ENCODE measurements at regions not wholly inside any gene's neighbourhood (a gene's known extent, or its start where the extent isn't known, plus 50 kb on each side); places are given as distances from the start of the nearest gene placed in this dataset.

DNA sequence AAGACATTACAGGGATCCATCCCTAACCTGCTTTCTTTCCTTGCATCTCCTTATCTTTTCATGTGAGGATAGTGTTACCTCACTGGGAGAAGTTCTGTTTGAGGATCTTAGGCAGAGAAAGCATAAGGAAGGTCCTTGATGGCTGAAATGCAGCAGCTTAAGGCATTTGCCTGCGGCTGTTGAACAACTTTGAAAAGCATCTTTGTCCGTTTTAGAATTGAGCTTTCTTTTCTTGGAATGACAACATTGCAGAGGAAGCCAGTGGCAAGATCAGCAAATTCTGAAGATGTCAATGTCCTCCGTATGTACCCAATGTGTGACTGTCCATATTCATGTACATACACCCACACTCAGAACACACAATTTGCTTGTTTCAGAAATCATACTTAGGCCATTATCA, 436.2 kb downstream of the GABRG2 start:
- intact Hi-C loops (cut with DNase I) = no loop called here
- Histone ChIP-seq H3K36me3 (no peaks in the 10 kb centered on the region), H3K9me3 (peaks cover 3 to 8% of the 10 kb centered on the region in 2 donors), H3K4me3 (no peak overlapping the region), H3K27me3 (no peaks in the 10 kb centered on the region), H3K27ac (no peak overlapping the region), H3K4me1 (no peaks in the 10 kb centered on the region)
- TF ChIP-seq, protein P1, sequence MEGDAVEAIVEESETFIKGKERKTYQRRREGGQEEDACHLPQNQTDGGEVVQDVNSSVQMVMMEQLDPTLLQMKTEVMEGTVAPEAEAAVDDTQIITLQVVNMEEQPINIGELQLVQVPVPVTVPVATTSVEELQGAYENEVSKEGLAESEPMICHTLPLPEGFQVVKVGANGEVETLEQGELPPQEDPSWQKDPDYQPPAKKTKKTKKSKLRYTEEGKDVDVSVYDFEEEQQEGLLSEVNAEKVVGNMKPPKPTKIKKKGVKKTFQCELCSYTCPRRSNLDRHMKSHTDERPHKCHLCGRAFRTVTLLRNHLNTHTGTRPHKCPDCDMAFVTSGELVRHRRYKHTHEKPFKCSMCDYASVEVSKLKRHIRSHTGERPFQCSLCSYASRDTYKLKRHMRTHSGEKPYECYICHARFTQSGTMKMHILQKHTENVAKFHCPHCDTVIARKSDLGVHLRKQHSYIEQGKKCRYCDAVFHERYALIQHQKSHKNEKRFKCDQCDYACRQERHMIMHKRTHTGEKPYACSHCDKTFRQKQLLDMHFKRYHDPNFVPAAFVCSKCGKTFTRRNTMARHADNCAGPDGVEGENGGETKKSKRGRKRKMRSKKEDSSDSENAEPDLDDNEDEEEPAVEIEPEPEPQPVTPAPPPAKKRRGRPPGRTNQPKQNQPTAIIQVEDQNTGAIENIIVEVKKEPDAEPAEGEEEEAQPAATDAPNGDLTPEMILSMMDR (IDR thresholded peaks at IDR 0.05) = no peak
- ATAC-seq (no peak), DNase-seq (no peak)

DNA sequence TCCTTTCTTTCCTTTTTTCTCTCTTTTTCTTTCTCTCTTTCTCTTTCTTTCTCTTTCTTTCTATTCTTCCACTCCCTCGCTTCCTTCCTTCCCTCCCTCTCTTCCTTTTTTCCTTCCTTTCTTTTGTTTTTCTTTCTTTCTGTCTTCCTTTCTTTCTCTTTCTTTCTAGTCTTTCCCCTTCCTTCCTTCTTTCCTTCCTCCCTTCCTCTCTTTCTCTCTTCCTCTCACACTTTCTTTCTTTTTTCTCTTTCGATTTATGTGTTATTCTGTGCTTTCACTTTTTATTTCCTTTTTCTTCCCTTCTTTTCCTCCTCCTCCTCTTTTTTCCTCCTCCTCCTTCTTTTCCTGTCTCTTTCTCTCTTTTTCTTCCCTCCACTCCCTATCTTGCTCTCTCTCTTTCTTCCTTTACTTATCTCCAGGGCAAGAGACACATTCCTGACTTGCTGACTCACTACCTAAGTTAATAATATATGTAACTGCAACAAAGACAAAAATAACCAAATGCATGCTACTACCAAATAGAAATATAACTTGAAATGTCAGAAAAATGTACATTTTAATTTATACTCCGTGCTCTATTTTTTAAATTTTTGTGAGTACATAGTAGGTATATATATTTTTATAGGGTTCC, 445.5 kb downstream of the GABRG2 start:
- TF ChIP-seq, protein P1 (IDR thresholded peaks at IDR 0.05) = no peak
- no peaks in the 10 kb centered on the region for H3K4me1 ChIP-seq
- H3K36me3 ChIP-seq = no peaks in the 10 kb centered on the region
- no peak overlapping the region for H3K4me3 ChIP-seq
- intact Hi-C loops (cut with DNase I) = no loop called here
- ATAC-seq (no peak), DNase-seq (no peak)
- peaks cover 0 to 17% of the 10 kb centered on the region in 2 donors for H3K9me3 ChIP-seq
- no peak overlapping the region for H3K27ac ChIP-seq
- H3K27me3 ChIP-seq = no peaks in the 10 kb centered on the region

DNA sequence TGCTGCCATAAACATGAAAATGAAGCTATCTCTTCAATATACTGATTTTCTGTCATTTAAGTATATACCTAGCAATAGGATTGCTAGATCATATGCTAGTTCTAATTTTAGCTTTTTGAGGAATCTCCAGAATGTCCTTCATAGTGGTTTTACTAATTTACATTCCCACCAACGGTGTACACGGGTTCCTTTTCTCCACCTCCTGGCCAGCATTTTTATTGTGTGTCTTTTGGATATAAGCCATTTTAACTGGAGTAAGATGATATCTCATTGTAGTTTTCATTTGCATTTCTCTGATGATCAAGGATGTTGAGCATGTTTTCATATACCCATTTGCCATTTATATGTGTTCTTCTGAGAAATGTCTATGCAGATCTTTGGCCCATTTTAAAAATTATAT, 446.5 kb downstream of the GABRG2 start:
- TF ChIP-seq, protein P1 (IDR thresholded peaks at IDR 0.05) = no peak
- ATAC-seq = no peak
- intact Hi-C loops (cut with DNase I) = no loop called here
- H3K27ac ChIP-seq = no peak overlapping the region
- DNase-seq = no peak
- H3K4me1 ChIP-seq = no peaks in the 10 kb centered on the region
- H3K9me3 ChIP-seq = peaks cover 0 to 17% of the 10 kb centered on the region in 2 donors
- H3K27me3 ChIP-seq = no peaks in the 10 kb centered on the region
- no peak overlapping the region for H3K4me3 ChIP-seq
- no peaks in the 10 kb centered on the region for H3K36me3 ChIP-seq

DNA sequence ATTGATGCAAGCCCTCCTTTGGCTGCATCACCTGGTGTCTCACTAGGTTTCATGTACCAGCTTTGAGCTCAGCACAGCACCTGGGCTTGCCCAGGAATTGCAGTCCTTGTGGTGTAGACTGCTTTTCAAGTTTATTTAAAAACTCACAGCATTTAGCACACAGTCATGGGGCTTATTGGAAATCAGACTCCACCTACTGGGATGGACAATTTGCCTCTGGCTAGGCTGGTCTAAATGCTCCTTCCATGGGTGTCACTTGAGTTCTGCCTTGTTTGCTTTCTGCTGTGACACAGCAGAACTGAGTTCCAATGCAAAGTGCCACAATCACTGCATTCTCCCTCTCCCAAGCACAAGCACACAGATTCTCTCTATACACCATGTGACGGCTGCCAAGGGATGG, 453.3 kb downstream of the GABRG2 start:
- DNase-seq = no peak
- TF ChIP-seq, protein P1 (IDR thresholded peaks at IDR 0.05) = no peak
- no peaks in the 10 kb centered on the region for H3K36me3 ChIP-seq
- intact Hi-C loops (cut with DNase I) = no loop called here
- no peak overlapping the region for H3K4me3 ChIP-seq
- no peak overlapping the region for H3K27ac ChIP-seq
- no peaks in the 10 kb centered on the region for H3K27me3 ChIP-seq
- no peak for ATAC-seq
- peaks cover 0 to 40% of the 10 kb centered on the region in 2 donors for H3K9me3 ChIP-seq
- H3K4me1 ChIP-seq = no peaks in the 10 kb centered on the region

DNA sequence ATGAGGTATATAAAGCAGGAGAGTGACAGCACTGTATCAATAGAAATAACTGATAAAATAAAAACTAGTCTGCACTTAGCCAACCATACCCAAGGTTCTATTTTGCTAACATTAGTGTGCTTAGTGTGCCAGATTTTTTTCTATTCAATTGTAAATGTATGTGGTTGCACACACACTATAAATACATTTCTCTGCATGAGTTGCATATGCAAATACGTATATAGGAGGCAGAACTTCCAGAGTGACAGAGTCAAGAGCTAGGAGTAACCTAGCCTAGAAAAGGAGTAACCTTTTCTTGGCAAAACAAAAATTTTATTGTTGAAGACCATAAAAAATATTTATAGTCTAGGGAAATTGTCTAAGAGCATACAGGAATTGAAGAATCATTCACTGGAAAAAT, 461.6 kb downstream of the GABRG2 start:
- no peak for DNase-seq
- intact Hi-C loops (cut with DNase I) = no loop called here
- Histone ChIP-seq H3K27me3 (no peaks in the 10 kb centered on the region), H3K9me3 (peaks cover 0 to 11% of the 10 kb centered on the region in 2 donors), H3K36me3 (no peaks in the 10 kb centered on the region), H3K4me3 (no peak overlapping the region), H3K27ac (no peak overlapping the region), H3K4me1 (no peaks in the 10 kb centered on the region)
- TF ChIP-seq, protein P1 (IDR thresholded peaks at IDR 0.05) = no peak
- ATAC-seq = no peak

All from left lung (tissue), 4 donors.